Gastrocnemius medialis (tissue), 4 donors: ENCODE measurements at regions not wholly inside any gene's neighbourhood (a gene's known extent, or its start where the extent isn't known, plus 50 kb on each side); places are given as distances from the start of the nearest gene placed in this dataset.

ENCODE experiments used
- CTCF ChIP-seq, 5 experiments: fragments of 450-650 bp in 3 of 5; fragments of 200-600 bp in 2 of 5; sonication (generic) in 2 of 5; IDR thresholded peaks in 4 of 5; conservative IDR thresholded peaks in 1 of 5; 1 replicate in 4 of 5; 2 replicates in 1 of 5; pipeline ENCODE4 v1.5.1; 2016 to 2019; ENCODE audit warnings: antibody characterized with exemption in 5 of 5, mild to moderate bottlenecking in 3 of 5, moderate library complexity in 3 of 5
- POLR2A ChIP-seq, 2 donors: fragments of 450-650 bp; IDR thresholded peaks; one replicate each; pipeline ENCODE4 v1.6.1; 2017; ENCODE audit warnings: antibody characterized with exemption in 2 of 2, mild to moderate bottlenecking in 2 of 2, moderate library complexity in 2 of 2

DNA sequence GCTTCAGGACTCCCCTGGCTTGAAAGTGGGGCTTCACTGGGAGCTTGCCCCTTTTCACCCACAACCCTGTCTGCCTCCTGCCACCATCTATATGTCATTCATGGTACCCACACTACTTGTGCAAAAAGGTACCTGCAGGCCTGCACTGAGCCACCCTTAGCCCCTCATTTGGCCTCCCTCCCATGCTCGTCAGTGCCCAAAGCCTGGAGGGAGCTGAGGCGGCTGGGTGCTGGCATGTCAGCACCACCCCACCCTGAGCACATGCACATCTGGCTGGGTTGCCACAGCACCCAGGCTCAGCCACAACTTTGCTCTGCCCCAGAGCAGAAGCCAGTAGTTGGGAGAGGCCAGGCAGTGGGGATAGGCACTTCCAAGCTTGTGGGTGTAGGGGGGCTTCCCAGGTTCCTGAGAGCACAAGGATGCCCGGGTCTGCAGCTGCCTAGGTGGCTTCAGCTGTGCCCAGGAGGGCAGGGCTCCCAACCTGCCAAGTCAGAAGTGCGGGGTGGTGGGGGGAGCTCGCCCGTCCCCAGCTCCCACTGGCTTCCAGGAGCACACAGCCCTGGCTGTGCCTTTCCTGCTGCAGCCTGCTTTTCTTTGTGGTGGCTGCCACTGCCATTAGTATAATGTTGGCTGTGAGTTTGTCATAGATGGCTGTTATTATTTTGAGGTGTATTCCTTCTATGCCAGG lies 1054.6 kb upstream of the EPHA6 start:
- TF ChIP-seq CTCF (IDR thresholded peaks at IDR 0.05 in 4 of 5, conservative IDR thresholded peaks at IDR 0.05 in 1 of 5) (no peak), POLR2A (IDR thresholded peaks at IDR 0.05) (no peak)
